ENCODE measurements at regions not wholly inside any gene's neighbourhood (a gene's known extent, or its start where the extent isn't known, plus 50 kb on each side); places are given as distances from the start of the nearest gene placed in this dataset.

GRCh38 chr2:17242813-17243485, 275.3 kb downstream of the RAD51AP2 start:
- intact Hi-C loops (cut with DNase I): no loop called here
- Histone ChIP-seq H3K4me1 (ENCODE audit: control insufficient read depth in 2 of 3, insufficient read depth in 2 of 3, low read depth in 1 of 3, low read length in 3 of 3) (no peaks in the 10 kb centered on the region), H3K9me3 (ENCODE audit: control insufficient read depth in 2 of 3, insufficient read depth in 1 of 3, low read length in 3 of 3) (no peaks in the 10 kb centered on the region), H3K9ac (ENCODE audit: low read length in 3 of 3) (no peak overlapping the region), H3K4me3 (ENCODE audit: low read length in 3 of 3) (no peak overlapping the region), H3K27me3 (ENCODE audit: control insufficient read depth, insufficient read depth, low read length) (no peaks in the 10 kb centered on the region), H3K27ac (ENCODE audit: low read depth in 2 of 2, low read length in 2 of 2) (no peak overlapping the region), H3K36me3 (ENCODE audit: control insufficient read depth in 2 of 3, insufficient read depth in 3 of 3, low read length in 3 of 3) (no peaks in the 10 kb centered on the region)
- FAIRE-seq: no peak
- no peak for TF ChIP-seq CTCF (IDR thresholded peaks at IDR 0.05; ENCODE audit: borderline replicate concordance, extremely low read depth, insufficient read depth)
- no peak for DNase-seq

GRCh38 chr2:17239550-17239949, 278.7 kb downstream of the RAD51AP2 start:
- intact Hi-C loops (cut with DNase I): no loop called here
- FAIRE-seq (peak; percentile 96), DNase-seq (no peak)
- Histone ChIP-seq H3K9ac (ENCODE audit: low read length in 3 of 3) (no peak overlapping the region), H3K4me1 (ENCODE audit: control insufficient read depth in 2 of 3, insufficient read depth in 2 of 3, low read depth in 1 of 3, low read length in 3 of 3) (no peaks in the 10 kb centered on the region), H3K27me3 (ENCODE audit: control insufficient read depth, insufficient read depth, low read length) (no peaks in the 10 kb centered on the region), H3K4me3 (ENCODE audit: low read length in 3 of 3) (no peak overlapping the region), H3K9me3 (ENCODE audit: control insufficient read depth in 2 of 3, insufficient read depth in 1 of 3, low read length in 3 of 3) (no peaks in the 10 kb centered on the region), H3K27ac (ENCODE audit: low read depth in 2 of 2, low read length in 2 of 2) (no peak overlapping the region), H3K36me3 (ENCODE audit: control insufficient read depth in 2 of 3, insufficient read depth in 3 of 3, low read length in 3 of 3) (no peaks in the 10 kb centered on the region)
- no peak for TF ChIP-seq CTCF (IDR thresholded peaks at IDR 0.05; ENCODE audit: borderline replicate concordance, extremely low read depth, insufficient read depth)

GRCh38 chr2:17235167-17235566, 283.1 kb downstream of the RAD51AP2 start:
- H3K27ac ChIP-seq (ENCODE audit: low read depth in 2 of 2, low read length in 2 of 2): no peak overlapping the region
- H3K4me1 ChIP-seq (ENCODE audit: control insufficient read depth in 2 of 3, insufficient read depth in 2 of 3, low read depth in 1 of 3, low read length in 3 of 3): no peaks in the 10 kb centered on the region
- intact Hi-C loops (cut with DNase I): no loop called here
- H3K9me3 ChIP-seq (ENCODE audit: control insufficient read depth in 2 of 3, insufficient read depth in 1 of 3, low read length in 3 of 3): no peaks in the 10 kb centered on the region
- FAIRE-seq: no peak
- no peaks in the 10 kb centered on the region for H3K36me3 ChIP-seq (ENCODE audit: control insufficient read depth in 2 of 3, insufficient read depth in 3 of 3, low read length in 3 of 3)
- TF ChIP-seq CTCF (IDR thresholded peaks at IDR 0.05; ENCODE audit: borderline replicate concordance, extremely low read depth, insufficient read depth): no peak
- H3K4me3 ChIP-seq (ENCODE audit: low read length in 3 of 3): no peak overlapping the region
- no peak for DNase-seq
- no peaks in the 10 kb centered on the region for H3K27me3 ChIP-seq (ENCODE audit: control insufficient read depth, insufficient read depth, low read length)
- no peak overlapping the region for H3K9ac ChIP-seq (ENCODE audit: low read length in 3 of 3)
